OCI-LY1 (cell line): ENCODE measurements at regions not wholly inside any gene's neighbourhood (a gene's known extent, or its start where the extent isn't known, plus 50 kb on each side); places are given as distances from the start of the nearest gene placed in this dataset.
A peak's percentile ranks its signal among the peaks of the same experiment; 100 is the strongest.
"Not testable (repeated sequence)": the region's sequence is repeated elsewhere in the genome, so short reads cannot be mapped to it uniquely, and the experiment has no call there.

Source experiments
- H2AFZ ChIP-seq: fragments of 200-600 bp; sonication (generic), shearing (Covaris generic); 2 replicates; pipeline ENCODE4 v1.6.0; 2014; ENCODE audit warnings: antibody characterized with exemption, mild to moderate bottlenecking, low read length
- H3F3A ChIP-seq: fragments of 200-600 bp; sonication (generic), shearing (Covaris generic); 2 replicates; pipeline ENCODE4 v1.6.0; 2014; ENCODE audit warnings: mild to moderate bottlenecking, antibody characterized with exemption, low read length, moderate library complexity; ENCODE audit not compliant: insufficient read depth
- H3K27ac ChIP-seq: fragments of 200-600 bp; sonication (generic); 2 replicates; pipeline ENCODE4 v1.5.1; 2014; ENCODE audit warnings: low read length, mixed run types, mild to moderate bottlenecking, low read depth; ENCODE audit not compliant: poor library complexity, severe bottlenecking
- H3K27me3 ChIP-seq: fragments of 200-600 bp; sonication (generic); 2 replicates; pipeline ENCODE4 v1.6.0; 2014; ENCODE audit warnings: antibody characterized with exemption, mild to moderate bottlenecking, low read length, moderate library complexity; ENCODE audit not compliant: insufficient read depth
- H3K36me3 ChIP-seq: fragments of 200-600 bp; sonication (generic); 2 replicates; pipeline ENCODE4 v1.6.1; 2014; ENCODE audit warnings: mild to moderate bottlenecking, antibody characterized with exemption, low read length, moderate library complexity, mixed read lengths; ENCODE audit not compliant: insufficient read depth
- H3K4me1 ChIP-seq: fragments of 200-600 bp; sonication (generic); 2 replicates; pipeline ENCODE4 v1.5.1; 2014; ENCODE audit warnings: mild to moderate bottlenecking, low read length, moderate library complexity; ENCODE audit not compliant: insufficient read depth, severe bottlenecking
- H3K4me2 ChIP-seq: fragments of 200-600 bp; sonication (generic), shearing (Covaris generic); 2 replicates; pipeline ENCODE4 v1.6.1; 2014; ENCODE audit warnings: low read length
- H3K4me3 ChIP-seq: fragments of 200-600 bp; sonication (generic); 2 replicates; pipeline ENCODE4 v1.5.1; 2014; ENCODE audit warnings: low read length, low read depth, mild to moderate bottlenecking, mixed read lengths; ENCODE audit not compliant: poor library complexity, severe bottlenecking
- H3K79me2 ChIP-seq: fragments of 200-600 bp; shearing (Covaris generic); 2 replicates; pipeline ENCODE4 v1.6.1; 2016; ENCODE audit warnings: mixed run types, low read length, mixed read lengths; ENCODE audit not compliant: insufficient read depth
- H3K9ac ChIP-seq: fragments of 200-600 bp; sonication (generic), shearing (Covaris generic); 2 replicates; pipeline ENCODE4 v1.6.1; 2014; ENCODE audit warnings: mild to moderate bottlenecking, low read length, mixed read lengths
- H3K9me2 ChIP-seq: fragments of 200-600 bp; sonication (generic), shearing (Covaris generic); 2 replicates; pipeline ENCODE4 v1.6.1; 2014; ENCODE audit warnings: low read depth, mild to moderate bottlenecking, low read length, mixed read lengths
- H3K9me3 ChIP-seq: fragments of 200-600 bp; shearing (Covaris generic); 2 replicates; pipeline ENCODE4 v1.6.1; 2014; ENCODE audit warnings: low read length, mixed read lengths
- H4K20me1 ChIP-seq: fragments of 200-600 bp; sonication (generic), shearing (Covaris generic); 2 replicates; pipeline ENCODE4 v1.6.0; 2016; ENCODE audit warnings: mild to moderate bottlenecking, low read length; ENCODE audit not compliant: insufficient read depth
- EZH2 ChIP-seq: fragments of 200-600 bp; sonication (generic), shearing (Covaris generic); IDR thresholded peaks from 2 replicates; pipeline ENCODE4 v1.8.0; 2017; ENCODE audit warnings: borderline replicate concordance, mixed run types, mild to moderate bottlenecking, antibody characterized with exemption, low read length, moderate library complexity, mixed read lengths
- TF ChIP-seq, protein P1 (sequence below): fragments of 200-600 bp; sonication (generic), shearing (Covaris generic); IDR thresholded peaks from 2 replicates; pipeline ENCODE4 v1.5.1; 2017; ENCODE audit warnings: mild to moderate bottlenecking, antibody characterized with exemption, low read length, moderate library complexity, mixed read lengths

DNA sequence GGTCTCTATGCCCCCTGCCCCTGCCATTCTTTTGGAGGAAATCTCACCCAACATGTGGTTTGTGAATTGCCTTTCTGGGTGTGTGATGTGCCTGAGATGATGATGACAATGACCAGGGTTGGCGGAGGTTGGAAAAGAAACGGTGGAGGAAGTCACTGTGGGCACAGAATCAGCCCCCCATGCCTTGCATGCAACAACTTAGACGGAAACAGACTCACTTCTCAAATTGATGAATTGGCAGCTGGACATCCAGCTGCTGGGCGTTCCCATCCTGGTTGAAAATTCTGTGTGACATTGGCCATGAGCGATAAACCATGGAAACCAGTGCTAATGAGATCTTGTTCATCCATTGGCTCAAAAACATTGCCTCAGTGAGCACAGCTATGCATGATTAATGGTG lies 95.8 kb upstream of the LY86 start:
- H3K9ac ChIP-seq, result no peak overlapping the region
- peaks cover 30% of the 10 kb centered on the region for H3K4me1 ChIP-seq
- H3K4me2 ChIP-seq, result no peak overlapping the region
- H3K27ac ChIP-seq, result peak overlapping the region; percentile 32
- H3K4me3 ChIP-seq, result no peak overlapping the region
- H3K9me3 ChIP-seq, result no peaks in the 10 kb centered on the region
- no peaks in the 10 kb centered on the region for H3K9me2 ChIP-seq
- H3F3A ChIP-seq, result no peaks in the 10 kb centered on the region
- H4K20me1 ChIP-seq, result no peaks in the 10 kb centered on the region
- TF ChIP-seq, protein P1, sequence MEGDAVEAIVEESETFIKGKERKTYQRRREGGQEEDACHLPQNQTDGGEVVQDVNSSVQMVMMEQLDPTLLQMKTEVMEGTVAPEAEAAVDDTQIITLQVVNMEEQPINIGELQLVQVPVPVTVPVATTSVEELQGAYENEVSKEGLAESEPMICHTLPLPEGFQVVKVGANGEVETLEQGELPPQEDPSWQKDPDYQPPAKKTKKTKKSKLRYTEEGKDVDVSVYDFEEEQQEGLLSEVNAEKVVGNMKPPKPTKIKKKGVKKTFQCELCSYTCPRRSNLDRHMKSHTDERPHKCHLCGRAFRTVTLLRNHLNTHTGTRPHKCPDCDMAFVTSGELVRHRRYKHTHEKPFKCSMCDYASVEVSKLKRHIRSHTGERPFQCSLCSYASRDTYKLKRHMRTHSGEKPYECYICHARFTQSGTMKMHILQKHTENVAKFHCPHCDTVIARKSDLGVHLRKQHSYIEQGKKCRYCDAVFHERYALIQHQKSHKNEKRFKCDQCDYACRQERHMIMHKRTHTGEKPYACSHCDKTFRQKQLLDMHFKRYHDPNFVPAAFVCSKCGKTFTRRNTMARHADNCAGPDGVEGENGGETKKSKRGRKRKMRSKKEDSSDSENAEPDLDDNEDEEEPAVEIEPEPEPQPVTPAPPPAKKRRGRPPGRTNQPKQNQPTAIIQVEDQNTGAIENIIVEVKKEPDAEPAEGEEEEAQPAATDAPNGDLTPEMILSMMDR, result no peak
- no peak for TF ChIP-seq EZH2
- H3K36me3 ChIP-seq, result no peaks in the 10 kb centered on the region
- no peak overlapping the region for H2AFZ ChIP-seq
- no peaks in the 10 kb centered on the region for H3K79me2 ChIP-seq
- no peaks in the 10 kb centered on the region for H3K27me3 ChIP-seq

DNA sequence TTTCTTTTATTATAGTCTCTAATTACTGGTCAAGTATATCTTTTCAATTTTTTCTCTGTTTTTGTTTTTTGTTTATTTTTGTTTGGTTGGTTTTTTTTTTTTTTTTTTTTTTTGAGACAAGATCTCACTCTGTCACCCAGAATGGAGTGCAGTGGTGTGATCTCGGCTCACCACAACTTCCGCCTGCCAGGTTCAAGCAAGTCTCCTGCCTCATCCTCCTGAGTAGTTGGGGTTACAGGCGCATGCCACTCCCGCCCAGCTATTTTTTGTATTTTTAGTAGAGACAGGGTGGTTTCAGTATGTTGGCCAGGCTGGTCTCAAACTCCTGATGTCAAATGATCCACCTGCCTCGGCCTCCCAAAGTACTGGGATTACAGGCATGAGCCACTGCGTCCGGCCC lies 94.4 kb upstream of the LY86 start:
- H3K27me3 ChIP-seq, H3F3A ChIP-seq, H3K4me3 ChIP-seq, H3K9me2 ChIP-seq, H2AFZ ChIP-seq, H3K4me2 ChIP-seq, H3K79me2 ChIP-seq, H4K20me1 ChIP-seq, H3K36me3 ChIP-seq, H3K9me3 ChIP-seq: not testable (repeated sequence)
- Histone ChIP-seq H3K4me1 (peaks cover 30% of the 10 kb centered on the region), H3K9ac (peak overlapping the region; percentile 14; the same call in 1 of the 2 replicates), H3K27ac (peak overlapping the region; percentile 92)

DNA sequence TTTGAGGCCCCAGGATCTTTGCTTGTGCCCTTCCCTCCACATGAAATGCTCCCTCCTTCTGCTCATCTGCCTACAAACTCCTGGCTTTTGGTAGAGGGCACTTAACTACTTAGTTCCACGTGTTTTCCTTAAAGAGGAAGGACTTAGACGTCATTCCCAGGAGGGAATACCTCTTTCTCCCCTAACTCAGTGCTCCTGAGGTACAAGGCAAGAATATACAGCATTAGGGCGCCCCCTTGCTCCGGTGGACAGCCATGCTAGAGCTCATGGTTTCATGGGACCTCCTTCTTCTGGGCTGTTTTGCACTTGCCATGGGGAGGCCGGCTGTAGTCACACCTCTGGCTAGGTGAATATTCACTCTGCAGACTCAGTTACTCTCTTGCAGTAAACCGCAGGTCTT lies 93.8 kb upstream of the LY86 start:
- Histone ChIP-seq H3K9me3 (no peaks in the 10 kb centered on the region), H3F3A (no peaks in the 10 kb centered on the region), H3K27ac (peak overlapping the region; percentile 92), H2AFZ (no peak overlapping the region), H4K20me1 (no peaks in the 10 kb centered on the region), H3K4me3 (no peak overlapping the region), H3K79me2 (no peaks in the 10 kb centered on the region), H3K9ac (peak overlapping the region; percentile 14; the same call in 1 of the 2 replicates), H3K27me3 (no peaks in the 10 kb centered on the region), H3K4me1 (peaks cover 30% of the 10 kb centered on the region), H3K36me3 (no peaks in the 10 kb centered on the region), H3K4me2 (no peak overlapping the region; the same call in 1 of the 2 replicates), H3K9me2 (no peaks in the 10 kb centered on the region)
- no peak for TF ChIP-seq EZH2
- TF ChIP-seq, protein P1, result peak; percentile 98

DNA sequence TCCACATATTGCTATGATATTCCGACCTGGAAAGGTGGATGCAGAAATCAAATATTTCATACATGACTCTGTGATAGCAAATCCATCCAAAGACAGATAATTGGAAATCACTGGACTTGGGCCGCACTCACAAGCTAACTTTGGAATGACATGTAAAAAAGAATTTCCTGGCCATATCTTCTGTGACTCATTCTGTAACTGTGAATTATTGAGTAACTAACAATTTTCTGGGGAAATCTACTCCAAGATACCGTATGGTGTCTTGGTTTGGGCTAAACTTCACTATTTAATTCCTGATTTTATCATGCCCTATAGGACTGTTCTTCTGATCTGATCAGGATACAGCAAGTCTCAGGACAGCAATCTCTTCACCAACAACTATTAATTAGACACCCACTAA lies 92.7 kb upstream of the LY86 start:
- H3K9me2 ChIP-seq, result no peaks in the 10 kb centered on the region
- peaks cover 28% of the 10 kb centered on the region for H3K4me1 ChIP-seq
- no peaks in the 10 kb centered on the region for H3K9me3 ChIP-seq
- H3K27ac ChIP-seq, result no peak overlapping the region
- H3K27me3 ChIP-seq, result no peaks in the 10 kb centered on the region
- H3K4me2 ChIP-seq, result no peak overlapping the region
- H3K36me3 ChIP-seq, result no peaks in the 10 kb centered on the region
- no peaks in the 10 kb centered on the region for H4K20me1 ChIP-seq
- H3F3A ChIP-seq, result no peaks in the 10 kb centered on the region
- TF ChIP-seq, protein P1, result no peak
- no peak for TF ChIP-seq EZH2
- no peak overlapping the region for H3K4me3 ChIP-seq
- H3K9ac ChIP-seq, result no peak overlapping the region
- H3K79me2 ChIP-seq, result no peaks in the 10 kb centered on the region
- no peak overlapping the region for H2AFZ ChIP-seq
